ENCODE measurements at regions not wholly inside any gene's neighbourhood (a gene's known extent, or its start where the extent isn't known, plus 50 kb on each side); places are given as distances from the start of the nearest gene placed in this dataset.

GRCh38 chr7:46058086-46058823 is 137.2 kb upstream of the IGFBP3 start:
- Mint-ChIP-seq H3K36me3 (no peaks in the 10 kb centered on the region), H3K4me1 (peaks cover 5% of the 10 kb centered on the region), H3K4me3 (no peak overlapping the region), H3K27ac (no peak overlapping the region), H3K9me3 (no peaks in the 10 kb centered on the region), H3K27me3 (ENCODE audit: insufficient read depth, low read depth) (peaks cover 4% of the 10 kb centered on the region)
- DNase-seq (ENCODE audit: low spot score), result no peak
- Histone ChIP-seq H3F3A (ENCODE audit: low read depth) (no peaks in the 10 kb centered on the region), H3K9me3 (ENCODE audit: low read depth) (no peaks in the 10 kb centered on the region), H2AFZ (replicated peaks) (no peak overlapping the region), H4K20me1 (ENCODE audit: low read depth) (no peaks in the 10 kb centered on the region), H3K9ac (no peak overlapping the region), H3K27me3 (no peaks in the 10 kb centered on the region), H3K27ac (no peak overlapping the region), H3K79me2 (ENCODE audit: low read depth) (no peaks in the 10 kb centered on the region), H3K4me3 (no peak overlapping the region), H3K4me1 (no peaks in the 10 kb centered on the region), H3K36me3 (no peaks in the 10 kb centered on the region), H3K4me2 (no peak overlapping the region)
- TF ChIP-seq EZH2 (IDR thresholded peaks at IDR 0.05) (no peak), CTCF (IDR thresholded peaks at IDR 0.05) (no peak), EZH2phosphoT487 (IDR thresholded peaks at IDR 0.05) (no peak)

- no peak overlapping the region for H3K4me3 ChIP-seq
- no peak overlapping the region for H2AFZ ChIP-seq (replicated peaks)
- H3K79me2 ChIP-seq (ENCODE audit: low read depth), result no peaks in the 10 kb centered on the region
- H3K36me3 ChIP-seq, result no peaks in the 10 kb centered on the region
- Mint-ChIP-seq H3K36me3 (no peaks in the 10 kb centered on the region), H3K9me3 (no peaks in the 10 kb centered on the region), H3K27me3 (ENCODE audit: insufficient read depth, low read depth) (peaks cover 4% of the 10 kb centered on the region), H3K4me3 (no peak overlapping the region), H3K4me1 (peaks cover 8% of the 10 kb centered on the region), H3K27ac (no peak overlapping the region)
- no peak overlapping the region for H3K4me2 ChIP-seq
- no peaks in the 10 kb centered on the region for H3K9me3 ChIP-seq (ENCODE audit: low read depth)
- DNase-seq (ENCODE audit: low spot score), result no peak
- no peaks in the 10 kb centered on the region for H3F3A ChIP-seq (ENCODE audit: low read depth)
- no peak overlapping the region for H3K9ac ChIP-seq
- TF ChIP-seq EZH2 (IDR thresholded peaks at IDR 0.05) (no peak), CTCF (IDR thresholded peaks at IDR 0.05) (no peak), EZH2phosphoT487 (IDR thresholded peaks at IDR 0.05) (no peak)
- H3K27ac ChIP-seq, result no peak overlapping the region
- no peaks in the 10 kb centered on the region for H3K27me3 ChIP-seq
- no peaks in the 10 kb centered on the region for H3K4me1 ChIP-seq
- H4K20me1 ChIP-seq (ENCODE audit: low read depth), result no peaks in the 10 kb centered on the region
Measured at GRCh38 chr7:46054915-46055314, 133.8 kb upstream of the IGFBP3 start.

- Histone ChIP-seq H3K9me3 (ENCODE audit: low read depth) (no peaks in the 10 kb centered on the region), H2AFZ (replicated peaks) (no peak overlapping the region), H4K20me1 (ENCODE audit: low read depth) (no peaks in the 10 kb centered on the region), H3K79me2 (ENCODE audit: low read depth) (no peaks in the 10 kb centered on the region), H3K27ac (no peak overlapping the region), H3K36me3 (no peaks in the 10 kb centered on the region), H3K4me3 (no peak overlapping the region), H3K27me3 (no peaks in the 10 kb centered on the region), H3K4me1 (no peaks in the 10 kb centered on the region), H3K4me2 (no peak overlapping the region), H3K9ac (no peak overlapping the region), H3F3A (ENCODE audit: low read depth) (no peaks in the 10 kb centered on the region)
- TF ChIP-seq EZH2 (IDR thresholded peaks at IDR 0.05) (no peak), EZH2phosphoT487 (IDR thresholded peaks at IDR 0.05) (no peak), CTCF (IDR thresholded peaks at IDR 0.05) (no peak)
- peaks cover 8% of the 10 kb centered on the region for H3K4me1 Mint-ChIP-seq
- H3K27me3 Mint-ChIP-seq (ENCODE audit: insufficient read depth, low read depth), result peaks cover 3% of the 10 kb centered on the region
- H3K36me3 Mint-ChIP-seq, result no peaks in the 10 kb centered on the region
- H3K4me3 Mint-ChIP-seq, result no peak overlapping the region
- no peaks in the 10 kb centered on the region for H3K9me3 Mint-ChIP-seq
- DNase-seq (ENCODE audit: low spot score), result no peak
- no peak overlapping the region for H3K27ac Mint-ChIP-seq
Measured at GRCh38 chr7:46054272-46054671, 133.2 kb upstream of the IGFBP3 start.
